ENCODE measurements at regions not wholly inside any gene's neighbourhood (a gene's known extent, or its start where the extent isn't known, plus 50 kb on each side); places are given as distances from the start of the nearest gene placed in this dataset.
A peak's percentile ranks its signal among the peaks of the same experiment; 100 is the strongest.

DNA sequence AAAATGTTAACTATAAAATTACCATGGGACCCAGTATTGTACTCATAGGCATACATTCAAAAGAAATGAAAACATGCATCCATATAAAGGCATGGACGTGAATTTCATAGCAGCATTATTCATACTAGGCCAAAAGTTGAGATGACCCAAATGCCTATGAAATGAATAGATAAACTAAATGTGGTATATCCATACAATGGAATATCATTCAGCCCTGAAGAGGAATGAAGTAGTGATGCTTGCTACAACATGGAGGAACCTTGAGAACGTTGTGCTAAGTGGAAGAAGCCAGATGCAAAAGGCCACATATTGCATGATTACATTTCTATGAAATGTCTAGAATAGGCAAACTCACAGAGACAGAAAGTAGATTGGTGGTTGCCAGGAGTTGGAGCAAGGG, 127.1 kb upstream of the IPO9 start:
- TF ChIP-seq, protein P1, sequence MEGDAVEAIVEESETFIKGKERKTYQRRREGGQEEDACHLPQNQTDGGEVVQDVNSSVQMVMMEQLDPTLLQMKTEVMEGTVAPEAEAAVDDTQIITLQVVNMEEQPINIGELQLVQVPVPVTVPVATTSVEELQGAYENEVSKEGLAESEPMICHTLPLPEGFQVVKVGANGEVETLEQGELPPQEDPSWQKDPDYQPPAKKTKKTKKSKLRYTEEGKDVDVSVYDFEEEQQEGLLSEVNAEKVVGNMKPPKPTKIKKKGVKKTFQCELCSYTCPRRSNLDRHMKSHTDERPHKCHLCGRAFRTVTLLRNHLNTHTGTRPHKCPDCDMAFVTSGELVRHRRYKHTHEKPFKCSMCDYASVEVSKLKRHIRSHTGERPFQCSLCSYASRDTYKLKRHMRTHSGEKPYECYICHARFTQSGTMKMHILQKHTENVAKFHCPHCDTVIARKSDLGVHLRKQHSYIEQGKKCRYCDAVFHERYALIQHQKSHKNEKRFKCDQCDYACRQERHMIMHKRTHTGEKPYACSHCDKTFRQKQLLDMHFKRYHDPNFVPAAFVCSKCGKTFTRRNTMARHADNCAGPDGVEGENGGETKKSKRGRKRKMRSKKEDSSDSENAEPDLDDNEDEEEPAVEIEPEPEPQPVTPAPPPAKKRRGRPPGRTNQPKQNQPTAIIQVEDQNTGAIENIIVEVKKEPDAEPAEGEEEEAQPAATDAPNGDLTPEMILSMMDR (IDR thresholded peaks at IDR 0.05): no peak
- peaks cover 16 to 48% (median 42%) of the 10 kb centered on the region in 9 donors for H3K4me1 ChIP-seq
- ATAC-seq (no peak), DNase-seq (no peak)
- no peak overlapping the region for H3K4me3 ChIP-seq
- H3K9me3 ChIP-seq: no peaks in the 10 kb centered on the region
- no peaks in the 10 kb centered on the region for H3K27me3 ChIP-seq
- WGBS, 2 donors: 98 to 99% methylated on average over 2 of the region's 2 CpGs
- H3K36me3 ChIP-seq: peaks cover 0 to 6% (median 0%) of the 10 kb centered on the region in 9 donors
- intact Hi-C loops (cut with DNase I): loop anchor here in 1 of 10 donors (5.0 kb wide), 1 partner anchor 55 kb away; no protein-coding TSS in a partner anchor
- H3K27ac ChIP-seq: no peak overlapping the region

GRCh38 chr1:201702936-201703335, 126.0 kb upstream of the IPO9 start:
- DNase-seq (no peak), ATAC-seq (peak; percentile 9 to 72 (median 47))
- Histone ChIP-seq H3K27me3 (no peaks in the 10 kb centered on the region), H3K36me3 (peaks cover 0 to 9% (median 0%) of the 10 kb centered on the region in 9 donors), H3K4me3 (no peak overlapping the region), H3K4me1 (peaks cover 13 to 46% (median 31%) of the 10 kb centered on the region in 9 donors), H3K9me3 (no peaks in the 10 kb centered on the region), H3K27ac (peak overlapping the region in 9 of 10 donors; percentile 20 to 81 (median 54))
- WGBS, 2 donors: 23 to 39% methylated on average over 2 of the region's 2 CpGs
- intact Hi-C loops (cut with DNase I): loop anchor here in 2 of 10 donors (1.0 to 5.0 kb wide), 2 partner anchors 56 to 143 kb away; no protein-coding TSS in a partner anchor
- TF ChIP-seq, protein P1 (IDR thresholded peaks at IDR 0.05): no peak

DNA sequence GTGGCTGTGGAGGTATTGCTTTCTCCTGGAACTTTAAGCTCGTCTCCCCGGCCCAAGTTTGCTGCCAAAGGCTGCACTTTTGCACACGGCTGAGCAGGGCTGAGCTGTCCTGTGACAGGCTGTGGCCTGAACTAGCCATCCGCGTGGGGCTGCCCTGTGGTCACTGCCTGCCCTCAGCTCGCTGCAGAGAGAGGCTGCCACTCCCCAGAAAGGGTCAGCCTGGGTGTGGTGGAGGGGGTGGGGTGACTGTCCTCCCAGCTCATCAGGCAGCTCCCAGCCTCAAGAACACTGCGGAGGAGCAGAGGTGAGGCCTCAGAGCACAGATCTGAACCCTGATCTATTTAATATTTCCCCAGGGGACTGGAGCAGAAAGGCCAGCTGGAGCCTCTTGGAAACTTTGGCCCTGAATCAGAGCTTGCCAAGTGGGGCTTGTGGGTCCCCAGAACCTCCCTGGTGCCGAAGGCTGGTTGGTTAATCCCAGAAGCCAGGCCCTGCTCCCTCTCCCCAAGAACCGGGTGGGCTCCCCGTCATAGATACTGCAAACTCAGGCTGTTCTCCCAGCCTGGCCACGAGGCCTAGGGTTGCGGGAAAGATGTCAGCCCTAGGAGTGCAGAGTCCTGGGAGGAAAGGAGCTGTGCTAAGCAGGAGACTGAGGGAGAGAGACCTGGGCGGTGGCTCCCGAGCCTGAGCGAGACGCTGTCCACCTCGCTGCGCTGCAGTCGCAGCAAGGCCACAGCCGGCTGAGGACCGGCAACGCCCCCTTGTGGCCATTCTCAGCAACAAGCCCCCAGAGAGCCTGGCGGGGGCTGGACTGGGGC, 125.1 kb upstream of the IPO9 start:
- peaks cover 0 to 9% (median 0%) of the 10 kb centered on the region in 9 donors for H3K36me3 ChIP-seq
- peak; percentile 89 to 94 (median 90) for ATAC-seq
- peak overlapping the region in 9 of 10 donors; percentile 20 to 81 (median 54) for H3K27ac ChIP-seq
- no peak overlapping the region for H3K4me3 ChIP-seq
- WGBS, 2 donors: 16 to 21% methylated on average over 23 of the region's 23 CpGs
- H3K27me3 ChIP-seq: no peaks in the 10 kb centered on the region
- H3K9me3 ChIP-seq: no peaks in the 10 kb centered on the region
- TF ChIP-seq, protein P1 (IDR thresholded peaks at IDR 0.05): peak; percentile 93 to 99 (median 98)
- intact Hi-C loops (cut with DNase I): loop anchor here (1.0 to 5.0 kb wide), 7 partner anchors 57 to 174 kb away; no protein-coding TSS in a partner anchor
- H3K4me1 ChIP-seq: peaks cover 13 to 46% (median 26%) of the 10 kb centered on the region in 9 donors
- DNase-seq: peak; percentile 85 to 90

- H3K27ac ChIP-seq: peak overlapping the region in 5 of 10 donors; percentile 20 to 81 (median 68)
- 59 to 63% methylated on average over 2 of the region's 2 CpGs for WGBS, 2 donors
- no peaks in the 10 kb centered on the region for H3K9me3 ChIP-seq
- peaks cover 0 to 9% (median 0%) of the 10 kb centered on the region in 9 donors for H3K36me3 ChIP-seq
- H3K27me3 ChIP-seq: no peaks in the 10 kb centered on the region
- H3K4me1 ChIP-seq: peaks cover 15 to 52% (median 29%) of the 10 kb centered on the region in 9 donors
- intact Hi-C loops (cut with DNase I): loop anchor here in 9 of 10 donors (1.0 to 5.0 kb wide), 6 partner anchors 57 to 174 kb away; no protein-coding TSS in a partner anchor
- ATAC-seq (no peak), DNase-seq (no peak)
- H3K4me3 ChIP-seq: no peak overlapping the region
- TF ChIP-seq, protein P1 (IDR thresholded peaks at IDR 0.05): peak in 1 of 9 donors; percentile 5
Observed at GRCh38 chr1:201704439-201704792, 124.5 kb upstream of the IPO9 start.

Data from heart right ventricle (tissue), 16 donors.